HEK293 (cell line): ENCODE measurements at regions not wholly inside any gene's neighbourhood (a gene's known extent, or its start where the extent isn't known, plus 50 kb on each side); places are given as distances from the start of the nearest gene placed in this dataset.

Experiments used
- CTCF ChIA-PET: fragments of 350-600 bp; formaldehyde crosslinking; extraction: SDS; loops from one replicate; lab custom pipeline; 2021; ENCODE audit warnings: antibody characterized with exemption; lab: Yijun Ruan, JAX
- POLR2A ChIA-PET: fragments of 300-600 bp; formaldehyde crosslinking; extraction: SDS; loops from one replicate; lab custom pipeline; 2020; ENCODE audit warnings: antibody characterized with exemption, inconsistent platforms; lab: Yijun Ruan, JAX
- H3K27ac ChIP-seq: fragments of 200-500 bp; sonication (Bioruptor generic); 2 replicates; pipeline ENCODE4 v1.5.1; 2014; ENCODE audit warnings: low read depth, low read length, control low read depth, inconsistent platforms; ENCODE audit errors: extremely low read depth
- H3K36me3 ChIP-seq, 2 experiments: fragments of 200-500 bp in 1 of 2; sonication (Bioruptor generic) in 1 of 2; 1 replicate in 1 of 2; 2 replicates in 1 of 2; pipeline ENCODE4 v1.5.1; 2014 to 2017; ENCODE audit warnings: inconsistent platforms in 2 of 2, low read length in 2 of 2; ENCODE audit not compliant: control insufficient read depth in 2 of 2, insufficient read depth in 1 of 2
- H3K4me1 ChIP-seq: fragments of 200-500 bp; sonication (Bioruptor generic); 2 replicates; pipeline ENCODE4 v1.5.1; 2014; ENCODE audit warnings: mild to moderate bottlenecking, low read length, inconsistent platforms; ENCODE audit not compliant: control insufficient read depth, insufficient read depth
- H3K4me3 ChIP-seq: 2 replicates; pipeline ENCODE4 v1.5.1; 2011; ENCODE audit warnings: low read depth, mild to moderate bottlenecking, control low read depth, low read length, moderate library complexity
- H3K9me3 ChIP-seq: fragments of 200-500 bp; sonication (Bioruptor generic); 2 replicates; pipeline ENCODE4 v1.5.1; 2014; ENCODE audit warnings: low read depth, low read length, inconsistent platforms; ENCODE audit not compliant: control insufficient read depth, insufficient read depth
- AEBP2 ChIP-seq: fragments of 450-650 bp; formaldehyde crosslinking; IDR thresholded peaks from 2 replicates; pipeline ENCODE4 v1.5.1; 2016; ENCODE audit warnings: missing biosample characterization, missing genetic modification characterization, borderline replicate concordance
- INSM2 ChIP-seq: fragments of 450-650 bp; formaldehyde crosslinking; IDR thresholded peaks from 2 replicates; pipeline ENCODE4 v1.5.1; 2016; ENCODE audit warnings: missing biosample characterization, missing genetic modification characterization
- KLF1 ChIP-seq: fragments of 450-650 bp; formaldehyde crosslinking; IDR thresholded peaks from 2 replicates; pipeline ENCODE4 v1.5.1; 2016; ENCODE audit warnings: missing biosample characterization, missing genetic modification characterization
- REST ChIP-seq: fragments of 450-650 bp; formaldehyde crosslinking; IDR thresholded peaks from 2 replicates; pipeline ENCODE4 v1.5.1; 2016; ENCODE audit warnings: missing biosample characterization, missing genetic modification characterization
- SALL2 ChIP-seq: fragments of 450-650 bp; formaldehyde crosslinking; IDR thresholded peaks from 2 replicates; pipeline ENCODE4 v1.5.0; 2017; ENCODE audit warnings: missing biosample characterization, mild to moderate bottlenecking, missing genetic modification characterization, borderline replicate concordance
- YY1 ChIP-seq: fragments of 450-650 bp; formaldehyde crosslinking; IDR thresholded peaks from 2 replicates; pipeline ENCODE4 v1.5.1; 2018; ENCODE audit warnings: missing biosample characterization, missing genetic modification characterization
- ZNF132 ChIP-seq: fragments of 450-650 bp; formaldehyde crosslinking; IDR thresholded peaks from 2 replicates; pipeline ENCODE4 v1.5.1; 2017; ENCODE audit warnings: missing biosample characterization, missing genetic modification characterization, borderline replicate concordance
- ZNF138 ChIP-seq: fragments of 450-650 bp; formaldehyde crosslinking; IDR thresholded peaks from 2 replicates; pipeline ENCODE4 v1.5.1; 2016; ENCODE audit warnings: missing biosample characterization, missing genetic modification characterization, borderline replicate concordance
- ZNF175 ChIP-seq: fragments of 450-650 bp; formaldehyde crosslinking; IDR thresholded peaks from 2 replicates; pipeline ENCODE4 v1.5.1; 2016; ENCODE audit warnings: missing biosample characterization, missing genetic modification characterization
- ZNF18 ChIP-seq: fragments of 450-650 bp; formaldehyde crosslinking; IDR thresholded peaks from 2 replicates; pipeline ENCODE4 v1.5.1; 2016; ENCODE audit warnings: missing biosample characterization, missing genetic modification characterization
- ZNF223 ChIP-seq: fragments of 450-650 bp; formaldehyde crosslinking; IDR thresholded peaks from 2 replicates; pipeline ENCODE4 v1.5.1; 2016; ENCODE audit warnings: missing biosample characterization, missing genetic modification characterization
- ZNF239 ChIP-seq: fragments of 450-650 bp; formaldehyde crosslinking; IDR thresholded peaks from 2 replicates; pipeline ENCODE4 v1.5.1; 2016; ENCODE audit warnings: missing biosample characterization, missing genetic modification characterization
- ZNF302 ChIP-seq: fragments of 450-650 bp; formaldehyde crosslinking; IDR thresholded peaks from 2 replicates; pipeline ENCODE4 v1.5.1; 2016; ENCODE audit warnings: missing biosample characterization, missing genetic modification characterization, low read depth
- ZNF514 ChIP-seq: fragments of 450-650 bp; formaldehyde crosslinking; IDR thresholded peaks from 2 replicates; pipeline ENCODE4 v1.5.1; 2016; ENCODE audit warnings: missing biosample characterization, missing genetic modification characterization
- ZNF623 ChIP-seq: fragments of 450-650 bp; formaldehyde crosslinking; IDR thresholded peaks from 2 replicates; pipeline ENCODE4 v1.5.1; 2016; ENCODE audit warnings: missing biosample characterization, missing genetic modification characterization
- ZNF664 ChIP-seq: fragments of 450-650 bp; formaldehyde crosslinking; IDR thresholded peaks from 2 replicates; pipeline ENCODE4 v1.5.1; 2016; ENCODE audit warnings: missing biosample characterization, missing genetic modification characterization
- ZNF707 ChIP-seq: fragments of 450-650 bp; formaldehyde crosslinking; IDR thresholded peaks from 2 replicates; pipeline ENCODE4 v1.5.1; 2016; ENCODE audit warnings: missing biosample characterization, missing genetic modification characterization
- ZNF777 ChIP-seq: fragments of 450-650 bp; formaldehyde crosslinking; IDR thresholded peaks from 2 replicates; pipeline ENCODE4 v1.5.1; 2017; ENCODE audit warnings: missing biosample characterization, missing genetic modification characterization, borderline replicate concordance
- ZNF791 ChIP-seq: fragments of 450-650 bp; formaldehyde crosslinking; IDR thresholded peaks from 2 replicates; pipeline ENCODE4 v1.5.1; 2016; ENCODE audit warnings: missing biosample characterization, missing genetic modification characterization
- ZNF837 ChIP-seq: fragments of 450-650 bp; formaldehyde crosslinking; IDR thresholded peaks from 2 replicates; pipeline ENCODE4 v1.5.1; 2016; ENCODE audit warnings: missing biosample characterization, missing genetic modification characterization
- ZSCAN18 ChIP-seq: fragments of 450-650 bp; formaldehyde crosslinking; IDR thresholded peaks from 2 replicates; pipeline ENCODE4 v1.5.1; 2016; ENCODE audit warnings: missing biosample characterization, missing genetic modification characterization

- no peak overlapping the region for H3K4me3 ChIP-seq
- POLR2A ChIA-PET, result no interaction called here
- H3K36me3 ChIP-seq, result no peaks in the 10 kb centered on the region
- H3K27ac ChIP-seq, result no peak overlapping the region
- CTCF ChIA-PET, result interaction anchor here (0.7 kb wide), 2 partner anchors 23 to 48 kb away, joined by 3 to 4 read pairs; no protein-coding TSS in a partner anchor
- H3K9me3 ChIP-seq, result no peaks in the 10 kb centered on the region
- no peak for TF ChIP-seq INSM2 (tag by site-specific recombination)
- no peak for TF ChIP-seq ZNF175 (tag by site-specific recombination)
- TF ChIP-seq ZNF302 (tag by site-specific recombination), result no peak
- TF ChIP-seq ZNF791, result no peak
- TF ChIP-seq ZSCAN18 (tag by site-specific recombination), result no peak
- no peak for TF ChIP-seq ZNF664 (tag by site-specific recombination)
- no peak for TF ChIP-seq ZNF18 (tag by site-specific recombination)
- no peak for TF ChIP-seq AEBP2 (tag by site-specific recombination)
- TF ChIP-seq REST, result no peak
- TF ChIP-seq ZNF138 (tag by site-specific recombination), result no peak
- TF ChIP-seq ZNF223 (tag by site-specific recombination), result no peak
- no peaks in the 10 kb centered on the region for H3K4me1 ChIP-seq
Observed at GRCh38 chr1:87556326-87556725, 227.6 kb downstream of the LMO4 start.

- Histone ChIP-seq H3K27ac (no peak overlapping the region), H3K9me3 (no peaks in the 10 kb centered on the region), H3K36me3 (no peaks in the 10 kb centered on the region), H3K4me3 (no peak overlapping the region), H3K4me1 (no peaks in the 10 kb centered on the region)
- ChIA-PET POLR2A (no interaction called here), CTCF (interaction anchor here (0.6 kb wide), 1 partner anchor 116 kb away, joined by 3 read pairs; no protein-coding TSS in a partner anchor)
- TF ChIP-seq ZNF132 (tag by site-specific recombination), result no peak
- TF ChIP-seq ZNF623 (tag by site-specific recombination), result no peak
- no peak for TF ChIP-seq SALL2 (tag by site-specific recombination)
- no peak for TF ChIP-seq KLF1 (tag by site-specific recombination)
- TF ChIP-seq ZNF514 (tag by site-specific recombination), result no peak
- TF ChIP-seq ZNF837 (tag by site-specific recombination), result no peak
- no peak for TF ChIP-seq ZNF707 (tag by site-specific recombination)
- no peak for TF ChIP-seq ZNF777 (tag by site-specific recombination)
- TF ChIP-seq YY1 (tag by site-specific recombination), result no peak
- no peak for TF ChIP-seq ZNF239 (tag by site-specific recombination)
Observed at GRCh38 chr1:87558921-87559320, 230.2 kb downstream of the LMO4 start.
